GM12875 (cell line): ENCODE measurements at regions not wholly inside any gene's neighbourhood (a gene's known extent, or its start where the extent isn't known, plus 50 kb on each side); places are given as distances from the start of the nearest gene placed in this dataset.

ENCODE experiments used
- H3K4me3 ChIP-seq: one replicate; pipeline ENCODE4 v1.5.1; 2011; ENCODE audit warnings: low read depth, low read length, control low read depth
- TF ChIP-seq, protein P1 (sequence below): IDR thresholded peaks from 2 replicates; pipeline ENCODE4 v1.5.1; 2011; ENCODE audit warnings: low read depth, mild to moderate bottlenecking, control low read depth, inconsistent platforms, low read length, moderate library complexity, borderline replicate concordance; ENCODE audit not compliant: insufficient read depth

DNA sequence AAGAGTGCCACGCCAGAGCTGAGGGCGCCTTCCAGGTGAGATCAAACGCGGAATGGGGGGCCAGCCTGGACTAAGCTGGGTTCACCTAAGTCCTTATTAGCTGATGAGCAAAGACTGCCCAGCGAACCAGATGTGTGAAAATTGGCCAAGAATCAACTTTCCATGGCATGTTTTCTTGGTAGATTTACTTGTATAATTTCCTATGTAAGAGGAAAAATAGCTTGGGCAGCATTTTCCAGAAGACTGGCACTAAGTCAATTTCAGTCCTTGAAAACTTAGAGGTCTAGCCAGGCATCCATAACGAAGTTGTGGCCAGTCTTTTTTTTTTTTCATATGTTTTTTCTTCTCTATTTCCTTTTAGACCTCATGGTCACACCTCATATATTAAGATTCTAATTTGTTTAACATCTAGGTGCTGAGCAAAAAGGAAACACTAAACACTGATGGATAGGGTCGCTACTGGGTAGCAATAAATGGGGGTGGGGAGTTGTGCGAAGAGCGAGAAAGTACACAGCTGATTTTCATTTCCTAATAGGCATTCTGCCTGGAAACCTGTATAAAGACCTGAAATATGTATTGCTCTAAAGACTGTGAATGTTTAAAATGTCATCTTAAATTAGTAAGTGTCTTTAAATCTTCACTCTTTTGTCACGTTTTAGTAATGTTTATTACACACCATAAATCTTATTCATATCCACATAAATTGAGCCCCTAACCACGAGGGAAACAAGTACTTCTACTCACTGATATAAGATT is 188.8 kb downstream of the CD83 start:
- TF ChIP-seq, protein P1, sequence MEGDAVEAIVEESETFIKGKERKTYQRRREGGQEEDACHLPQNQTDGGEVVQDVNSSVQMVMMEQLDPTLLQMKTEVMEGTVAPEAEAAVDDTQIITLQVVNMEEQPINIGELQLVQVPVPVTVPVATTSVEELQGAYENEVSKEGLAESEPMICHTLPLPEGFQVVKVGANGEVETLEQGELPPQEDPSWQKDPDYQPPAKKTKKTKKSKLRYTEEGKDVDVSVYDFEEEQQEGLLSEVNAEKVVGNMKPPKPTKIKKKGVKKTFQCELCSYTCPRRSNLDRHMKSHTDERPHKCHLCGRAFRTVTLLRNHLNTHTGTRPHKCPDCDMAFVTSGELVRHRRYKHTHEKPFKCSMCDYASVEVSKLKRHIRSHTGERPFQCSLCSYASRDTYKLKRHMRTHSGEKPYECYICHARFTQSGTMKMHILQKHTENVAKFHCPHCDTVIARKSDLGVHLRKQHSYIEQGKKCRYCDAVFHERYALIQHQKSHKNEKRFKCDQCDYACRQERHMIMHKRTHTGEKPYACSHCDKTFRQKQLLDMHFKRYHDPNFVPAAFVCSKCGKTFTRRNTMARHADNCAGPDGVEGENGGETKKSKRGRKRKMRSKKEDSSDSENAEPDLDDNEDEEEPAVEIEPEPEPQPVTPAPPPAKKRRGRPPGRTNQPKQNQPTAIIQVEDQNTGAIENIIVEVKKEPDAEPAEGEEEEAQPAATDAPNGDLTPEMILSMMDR: no peak
- no peak overlapping the region for H3K4me3 ChIP-seq

DNA sequence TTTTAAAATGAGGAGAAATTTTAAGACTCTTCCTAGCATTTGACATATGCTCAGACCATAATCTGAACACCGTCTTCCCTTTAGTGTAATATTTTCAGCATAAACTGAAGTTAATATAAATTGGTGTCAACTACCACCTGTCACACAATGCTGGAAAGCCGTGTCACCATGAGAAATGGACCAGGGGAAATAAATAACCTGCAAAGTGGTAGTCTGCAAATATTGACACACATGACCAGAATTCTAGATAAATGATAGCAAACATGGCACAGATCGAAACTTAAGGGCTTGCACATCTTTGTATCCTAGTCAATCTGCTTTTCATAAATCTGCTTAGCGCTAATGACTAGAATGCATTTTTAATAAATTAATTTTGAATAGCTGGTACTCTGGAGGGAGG is 191.9 kb downstream of the CD83 start:
- no peak overlapping the region for H3K4me3 ChIP-seq
- TF ChIP-seq, protein P1: no peak

DNA sequence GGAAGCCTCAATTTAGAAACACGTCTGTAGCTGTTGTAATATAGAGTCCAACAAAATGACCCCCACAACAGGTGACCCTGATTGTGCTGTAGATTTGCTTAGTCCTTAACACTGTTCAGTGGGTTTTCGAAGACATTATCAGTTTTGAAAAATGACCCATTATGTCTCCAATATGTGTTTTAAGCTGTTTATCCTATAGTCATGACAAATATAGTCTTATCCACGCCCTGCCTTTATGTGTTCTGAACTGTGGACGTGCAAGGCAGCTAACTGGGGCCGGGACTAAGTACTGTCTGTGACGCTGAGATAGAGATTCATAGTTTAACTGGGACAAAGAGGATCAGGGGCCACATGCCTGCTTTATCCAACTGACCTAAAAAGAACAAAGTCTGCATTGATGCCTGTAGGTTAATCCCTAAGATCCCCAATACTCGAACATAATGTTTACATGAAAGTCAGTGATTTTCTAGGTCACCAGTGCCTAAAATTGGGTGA is 192.4 kb downstream of the CD83 start:
- TF ChIP-seq, protein P1: no peak
- H3K4me3 ChIP-seq: no peak overlapping the region

DNA sequence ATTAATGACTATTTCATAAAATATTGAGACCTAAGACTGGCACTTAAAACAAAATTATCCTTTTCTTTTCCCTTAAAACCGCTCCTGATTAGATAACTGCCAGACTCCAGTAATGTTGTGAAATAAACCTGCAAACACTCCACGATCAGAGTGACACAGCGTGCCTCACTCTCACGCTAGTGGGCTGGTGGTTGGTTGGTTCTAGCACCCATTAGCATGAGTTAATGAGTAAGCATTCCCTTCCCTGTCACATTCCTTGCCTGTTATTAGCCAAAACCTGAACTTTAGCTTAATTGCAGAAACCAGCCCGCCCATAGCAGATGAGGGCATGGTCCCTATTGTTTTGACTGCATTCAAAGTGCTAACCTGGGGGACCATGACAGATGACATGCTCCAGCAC is 193.4 kb downstream of the CD83 start:
- TF ChIP-seq, protein P1: no peak
- no peak overlapping the region for H3K4me3 ChIP-seq

DNA sequence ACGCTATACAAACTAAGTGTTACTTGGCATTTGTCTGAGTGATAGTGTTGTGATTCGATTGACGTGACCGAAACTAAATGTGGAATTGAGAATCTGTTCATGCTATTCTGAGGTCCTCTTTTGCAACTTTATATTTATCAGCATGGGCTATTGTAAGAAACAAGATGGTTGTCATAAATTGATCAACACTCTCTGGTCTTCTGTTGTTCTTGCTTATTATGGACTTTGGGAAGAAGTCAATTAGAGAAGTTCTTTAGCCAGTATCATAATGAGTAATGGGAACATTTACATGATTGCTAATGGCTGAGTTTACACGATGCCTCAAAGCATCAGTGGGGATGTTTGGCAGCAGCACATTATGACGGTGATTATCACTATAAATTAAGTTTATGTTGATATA is 195.0 kb downstream of the CD83 start:
- no peak overlapping the region for H3K4me3 ChIP-seq
- TF ChIP-seq, protein P1: no peak

DNA sequence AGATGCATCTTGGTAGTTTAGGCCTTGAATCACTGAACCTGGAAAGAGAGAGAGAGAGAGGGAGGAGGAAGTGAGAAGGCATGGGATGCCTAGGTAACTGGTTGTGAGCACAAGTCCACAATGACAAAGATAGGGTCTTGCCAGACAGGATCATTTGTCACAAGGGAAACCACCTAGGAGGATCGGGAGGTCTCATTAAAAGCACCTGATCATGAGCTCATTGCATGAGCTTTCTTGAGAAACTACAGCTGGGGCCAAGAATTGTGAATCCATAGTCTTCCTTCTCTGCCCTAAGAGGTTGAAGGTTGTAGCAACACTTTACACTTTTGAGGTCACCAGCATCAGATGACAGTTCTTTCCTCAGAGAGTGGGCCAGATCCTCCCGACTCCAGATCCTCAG is 195.7 kb downstream of the CD83 start:
- H3K4me3 ChIP-seq: no peak overlapping the region
- TF ChIP-seq, protein P1: no peak

DNA sequence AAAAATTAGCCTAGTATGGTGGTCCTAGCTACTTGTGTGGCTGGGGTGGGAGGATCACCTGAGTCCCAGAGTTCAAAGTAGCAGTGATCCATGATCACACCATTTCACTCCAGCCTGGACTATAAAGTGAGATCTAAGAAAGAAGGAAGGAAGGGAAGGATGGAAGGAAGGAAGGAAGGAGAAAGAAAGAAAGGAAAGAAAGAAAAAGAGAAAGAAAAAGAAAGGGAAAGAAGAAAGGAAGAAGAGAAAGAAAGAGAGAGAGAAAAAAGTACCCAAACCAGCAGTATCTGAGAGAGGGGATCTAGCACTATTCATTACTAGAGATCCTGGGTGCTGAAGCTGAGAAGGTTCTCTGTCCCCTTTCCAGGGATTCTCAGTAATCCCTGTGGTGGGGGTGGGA is 197.8 kb downstream of the CD83 start:
- TF ChIP-seq, protein P1: no peak

More for the DNA sequence above, 197.8 kb downstream of the CD83 start:
- H3K4me3 ChIP-seq: no peak overlapping the region
